Caco-2 (cell line): ENCODE measurements at regions not wholly inside any gene's neighbourhood (a gene's known extent, or its start where the extent isn't known, plus 50 kb on each side); places are given as distances from the start of the nearest gene placed in this dataset.

Source experiments
- BruUV-seq: library from RNA; stranded (reverse); fragments of 400-500 nt; replicated peaks from 2 replicates; lab custom pipeline; 2021; lab: Mats Ljungman, UMichigan
- CTCF ChIA-PET: fragments of 300-600 bp; sonication (Branson Sonifier 250); formaldehyde crosslinking; loops from one replicate; lab custom pipeline; 2022; ENCODE audit warnings: antibody characterized with exemption; lab: Charles Lee
- POLR2A ChIA-PET: fragments of 300-600 bp; sonication (Branson Sonifier 250); formaldehyde crosslinking; loops from one replicate; lab custom pipeline; 2022; ENCODE audit warnings: antibody characterized with exemption; lab: Charles Lee
- DNase-seq, 2 experiments: peaks; one replicate each; pipeline versions ENCODE4 v3.0.0 to v3.0.0-alpha.2; 2020 to 2022
- H3K27me3 ChIP-seq: replicated peaks from 2 replicates; pipeline ENCODE4 v1.6.0; 2011; ENCODE audit warnings: low read length; ENCODE audit not compliant: control insufficient read depth, insufficient read depth
- H3K36me3 ChIP-seq: 2 replicates; pipeline ENCODE4 v1.5.1; 2011; ENCODE audit warnings: low read length; ENCODE audit not compliant: control insufficient read depth, insufficient read depth
- H3K4me1 ChIP-seq: fragments of 250-450 bp; sonication (Bioruptor Pico); 2 replicates; pipeline ENCODE4 v1.5.1; 2020; ENCODE audit warnings: mild to moderate bottlenecking
- H3K4me3 ChIP-seq: 2 replicates; pipeline ENCODE4 v1.5.1; 2011; ENCODE audit warnings: low read depth, mild to moderate bottlenecking, control low read depth, low read length
- H3K9me3 ChIP-seq: fragments of 250-450 bp; sonication (Bioruptor Pico); 2 replicates; pipeline ENCODE4 v1.5.1; 2020; ENCODE audit warnings: mild to moderate bottlenecking, moderate library complexity
- H3K27ac Mint-ChIP-seq: one replicate; pipeline ENCODE4 v1.8.0; 2022; ENCODE audit warnings: mixed read lengths; ENCODE audit not compliant: unreplicated experiment
- H3K27me3 Mint-ChIP-seq: one replicate; pipeline ENCODE4 v1.8.0; 2022; ENCODE audit warnings: mixed read lengths; ENCODE audit not compliant: insufficient read depth, unreplicated experiment
- H3K36me3 Mint-ChIP-seq: one replicate; pipeline ENCODE4 v1.8.0; 2022; ENCODE audit warnings: mild to moderate bottlenecking, mixed read lengths; ENCODE audit not compliant: insufficient read depth, unreplicated experiment
- H3K4me1 Mint-ChIP-seq: one replicate; pipeline ENCODE4 v1.8.0; 2022; ENCODE audit warnings: low read depth, mixed read lengths; ENCODE audit not compliant: unreplicated experiment
- H3K4me3 Mint-ChIP-seq: one replicate; pipeline ENCODE4 v1.8.0; 2022; ENCODE audit warnings: mild to moderate bottlenecking, moderate library complexity, mixed read lengths; ENCODE audit not compliant: unreplicated experiment
- H3K9me3 Mint-ChIP-seq: one replicate; pipeline ENCODE4 v1.8.0; 2022; ENCODE audit warnings: mixed read lengths; ENCODE audit not compliant: unreplicated experiment
- intact Hi-C: fragments of 100-400 bp; cut with micrococcal nuclease; formaldehyde crosslinking; loops from one replicate; pipeline ENCODE4 v1.10.0; 2022; ENCODE audit not compliant: unreplicated experiment
- TF ChIP-seq, protein P1 (sequence below), 2 experiments: fragments of 200-600 bp in 1 of 2; IDR thresholded peaks; 1 replicate in 1 of 2; 2 replicates in 1 of 2; pipeline versions ENCODE4 v1.5.1 to v1.8.0; 2011 to 2022; ENCODE audit warnings: antibody characterized with exemption in 1 of 2, control low read depth in 1 of 2, inconsistent platforms in 1 of 2, low read depth in 1 of 2, low read length in 1 of 2, mild to moderate bottlenecking in 1 of 2, moderate library complexity in 1 of 2; ENCODE audit not compliant: insufficient read depth in 1 of 2, severe bottlenecking in 1 of 2, unreplicated experiment in 1 of 2

DNA sequence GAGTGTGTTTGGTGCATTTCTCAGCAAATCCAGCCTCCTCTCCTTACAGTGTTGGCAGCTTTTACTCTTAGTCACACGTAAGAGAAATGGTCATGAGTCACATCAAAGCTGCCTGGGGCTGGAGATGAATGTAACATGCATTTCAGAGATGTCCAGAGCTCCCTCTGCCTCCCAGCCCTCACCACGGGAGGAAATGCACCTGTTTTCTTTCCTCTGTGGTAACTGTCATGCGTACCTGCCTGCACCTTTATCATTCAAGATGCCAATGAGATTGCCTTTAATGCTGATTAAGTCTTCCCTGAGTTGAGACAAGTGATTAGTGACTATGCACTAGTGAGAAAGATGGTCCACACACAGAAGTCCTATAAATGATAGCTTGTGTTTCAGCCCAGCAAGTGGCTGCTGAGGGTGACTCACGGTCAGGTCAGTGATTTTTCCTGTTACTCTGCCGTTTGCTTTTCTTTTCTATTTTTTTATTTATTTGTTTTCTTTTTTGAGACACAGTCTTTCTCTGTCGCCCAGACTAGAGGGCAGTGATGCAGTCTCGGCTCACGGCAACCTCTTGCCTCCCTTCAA is 277.3 kb upstream of the FMN2 start:
- no peaks in the 10 kb centered on the region for H3K9me3 Mint-ChIP-seq
- H3K27ac Mint-ChIP-seq, result no peak overlapping the region
- Histone ChIP-seq H3K36me3 (no peaks in the 10 kb centered on the region), H3K4me3 (no peak overlapping the region), H3K4me1 (peaks cover 12% of the 10 kb centered on the region), H3K9me3 (no peaks in the 10 kb centered on the region), H3K27me3 (no peaks in the 10 kb centered on the region)
- H3K27me3 Mint-ChIP-seq, result no peaks in the 10 kb centered on the region
- peaks cover 16% of the 10 kb centered on the region for H3K4me1 Mint-ChIP-seq
- TF ChIP-seq, protein P1, sequence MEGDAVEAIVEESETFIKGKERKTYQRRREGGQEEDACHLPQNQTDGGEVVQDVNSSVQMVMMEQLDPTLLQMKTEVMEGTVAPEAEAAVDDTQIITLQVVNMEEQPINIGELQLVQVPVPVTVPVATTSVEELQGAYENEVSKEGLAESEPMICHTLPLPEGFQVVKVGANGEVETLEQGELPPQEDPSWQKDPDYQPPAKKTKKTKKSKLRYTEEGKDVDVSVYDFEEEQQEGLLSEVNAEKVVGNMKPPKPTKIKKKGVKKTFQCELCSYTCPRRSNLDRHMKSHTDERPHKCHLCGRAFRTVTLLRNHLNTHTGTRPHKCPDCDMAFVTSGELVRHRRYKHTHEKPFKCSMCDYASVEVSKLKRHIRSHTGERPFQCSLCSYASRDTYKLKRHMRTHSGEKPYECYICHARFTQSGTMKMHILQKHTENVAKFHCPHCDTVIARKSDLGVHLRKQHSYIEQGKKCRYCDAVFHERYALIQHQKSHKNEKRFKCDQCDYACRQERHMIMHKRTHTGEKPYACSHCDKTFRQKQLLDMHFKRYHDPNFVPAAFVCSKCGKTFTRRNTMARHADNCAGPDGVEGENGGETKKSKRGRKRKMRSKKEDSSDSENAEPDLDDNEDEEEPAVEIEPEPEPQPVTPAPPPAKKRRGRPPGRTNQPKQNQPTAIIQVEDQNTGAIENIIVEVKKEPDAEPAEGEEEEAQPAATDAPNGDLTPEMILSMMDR (IDR thresholded peaks at IDR 0.05; ENCODE audit: insufficient read depth in 1 of 2, low read depth in 1 of 2, low read length in 1 of 2, severe bottlenecking in 1 of 2, unreplicated experiment in 1 of 2), result no peak
- peaks cover 7% of the 10 kb centered on the region for H3K36me3 Mint-ChIP-seq
- BruUV-seq, result no TSS peak
- ChIA-PET CTCF (no interaction called here), POLR2A (no interaction called here)
- H3K4me3 Mint-ChIP-seq, result no peak overlapping the region
- intact Hi-C loops, result loop anchor here (10.0 kb wide), 1 partner anchor 430 kb away; the partner anchor contains the start of gene CHRM3
- peak; percentile 14 to 35 for DNase-seq

DNA sequence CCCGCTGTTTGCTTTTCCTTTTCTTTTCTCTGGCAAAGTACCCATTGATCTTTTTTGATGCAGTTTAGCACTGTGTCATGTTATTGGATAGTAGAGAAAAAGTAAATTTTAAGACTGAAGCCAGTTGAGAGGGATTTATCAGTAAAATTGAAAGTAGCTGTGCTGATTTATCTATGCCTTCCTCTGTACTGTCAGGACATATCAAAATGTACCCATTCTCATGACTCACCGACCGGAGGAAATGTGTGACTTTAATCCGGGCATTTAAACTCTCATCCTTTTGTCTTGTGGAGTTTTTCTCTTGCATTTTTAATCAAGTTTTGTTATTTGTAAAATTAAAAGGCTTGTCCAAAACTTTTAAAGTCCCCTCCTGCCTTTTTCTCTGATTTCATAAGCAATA is 276.6 kb upstream of the FMN2 start:
- H3K27me3 Mint-ChIP-seq, result no peaks in the 10 kb centered on the region
- CTCF ChIA-PET, result no interaction called here
- intact Hi-C loops, result loop anchor here (10.0 kb wide), 1 partner anchor 430 kb away; the partner anchor contains the start of gene CHRM3
- POLR2A ChIA-PET, result no interaction called here
- H3K4me3 Mint-ChIP-seq, result no peak overlapping the region
- no peaks in the 10 kb centered on the region for H3K36me3 ChIP-seq
- no TSS peak for BruUV-seq
- DNase-seq, result no peak
- TF ChIP-seq, protein P1 (IDR thresholded peaks at IDR 0.05; ENCODE audit: insufficient read depth in 1 of 2, low read depth in 1 of 2, low read length in 1 of 2, severe bottlenecking in 1 of 2, unreplicated experiment in 1 of 2), result no peak
- H3K4me3 ChIP-seq, result no peak overlapping the region
- peaks cover 7% of the 10 kb centered on the region for H3K36me3 Mint-ChIP-seq
- H3K27ac Mint-ChIP-seq, result no peak overlapping the region
- H3K27me3 ChIP-seq, result no peaks in the 10 kb centered on the region
- peaks cover 12% of the 10 kb centered on the region for H3K4me1 ChIP-seq
- peaks cover 16% of the 10 kb centered on the region for H3K4me1 Mint-ChIP-seq
- H3K9me3 Mint-ChIP-seq, result no peaks in the 10 kb centered on the region
- no peaks in the 10 kb centered on the region for H3K9me3 ChIP-seq

DNA sequence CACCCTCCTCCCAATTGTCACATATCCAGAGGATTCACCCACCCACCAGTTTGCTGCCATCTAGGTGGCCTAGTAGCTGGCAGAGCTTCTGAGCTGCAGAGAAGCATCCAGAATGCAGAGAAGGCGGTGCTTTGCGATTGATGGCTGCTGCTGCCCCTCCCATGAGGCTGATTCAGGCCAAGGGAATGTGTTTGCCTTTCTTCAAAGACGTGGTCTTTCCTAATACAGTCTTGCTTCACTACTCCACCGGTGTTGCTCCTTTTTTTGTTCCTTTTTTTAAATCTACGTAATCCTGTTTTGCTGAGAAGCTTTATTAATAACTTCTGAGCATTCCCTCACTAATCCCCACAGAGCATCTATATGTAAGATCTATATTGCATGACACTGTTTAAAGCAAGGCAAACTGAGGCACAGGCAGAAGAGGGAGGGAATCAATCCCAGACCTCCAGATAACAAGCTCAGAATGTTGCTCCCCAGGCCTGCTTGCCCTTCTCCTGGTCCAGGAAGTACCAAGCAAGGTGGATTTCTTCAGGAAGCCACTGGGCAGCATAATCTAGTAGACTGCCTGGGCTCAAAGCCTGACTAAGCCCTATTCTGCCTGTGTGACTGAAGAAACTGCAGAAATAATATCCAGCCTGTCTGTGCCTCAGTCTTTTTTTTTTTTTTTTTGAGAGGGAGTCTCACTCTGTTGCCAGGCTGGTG is 275.5 kb upstream of the FMN2 start:
- ChIA-PET POLR2A (no interaction called here), CTCF (interaction anchor here (0.6 to 0.9 kb wide), 2 partner anchors 82 to 918 kb away, joined by 3 to 4 read pairs; no protein-coding TSS in a partner anchor)
- peaks cover 7% of the 10 kb centered on the region for H3K36me3 Mint-ChIP-seq
- H3K4me3 Mint-ChIP-seq, result peak overlapping the region; percentile 54
- TF ChIP-seq, protein P1 (IDR thresholded peaks at IDR 0.05; ENCODE audit: insufficient read depth in 1 of 2, low read depth in 1 of 2, low read length in 1 of 2, severe bottlenecking in 1 of 2, unreplicated experiment in 1 of 2), result no peak
- no TSS peak for BruUV-seq
- intact Hi-C loops, result loop anchor here (2.0 to 10.0 kb wide), 3 partner anchors 53 to 431 kb away; partner anchors contain the start of gene CHRM3
- H3K4me1 ChIP-seq, result peaks cover 12% of the 10 kb centered on the region
- H3K9me3 ChIP-seq, result no peaks in the 10 kb centered on the region
- H3K36me3 ChIP-seq, result no peaks in the 10 kb centered on the region
- H3K9me3 Mint-ChIP-seq, result no peaks in the 10 kb centered on the region
- no peaks in the 10 kb centered on the region for H3K27me3 ChIP-seq
- H3K27me3 Mint-ChIP-seq, result no peaks in the 10 kb centered on the region
- peak overlapping the region; percentile 79 for H3K27ac Mint-ChIP-seq
- H3K4me3 ChIP-seq, result no peak overlapping the region
- peaks cover 16% of the 10 kb centered on the region for H3K4me1 Mint-ChIP-seq
- peak; percentile 73 to 77 for DNase-seq
